ENCODE measurements at regions not wholly inside any gene's neighbourhood (a gene's known extent, or its start where the extent isn't known, plus 50 kb on each side); places are given as distances from the start of the nearest gene placed in this dataset.
"Not testable (repeated sequence)": the region's sequence is repeated elsewhere in the genome, so short reads cannot be mapped to it uniquely, and the experiment has no call there.

DNA sequence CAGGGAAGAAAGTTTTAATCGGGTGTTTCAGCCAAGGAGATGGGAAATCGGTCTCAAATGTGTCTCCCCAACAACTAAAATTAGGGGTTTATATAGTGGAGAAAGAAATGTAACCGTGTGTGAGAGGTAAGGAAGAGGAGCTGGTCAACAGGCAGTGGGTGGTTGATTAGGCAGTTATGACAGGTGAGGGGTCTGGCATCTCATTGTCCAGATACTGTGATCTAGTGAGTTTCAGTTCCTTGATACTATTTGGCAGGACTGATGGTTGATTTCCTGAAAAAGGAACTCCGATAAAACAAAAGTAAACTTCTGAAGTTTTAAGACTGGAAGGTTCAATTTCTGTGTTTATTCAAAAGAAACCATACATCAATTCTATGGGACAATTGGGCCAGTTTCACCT is 197.9 kb downstream of the LPIN1 start:
- H3K9me3 Mint-ChIP-seq (ENCODE audit: low read depth): no peaks in the 10 kb centered on the region

GRCh38 chr2:11945139-11946126 is 199.0 kb downstream of the LPIN1 start:
- H3K36me3 Mint-ChIP-seq (ENCODE audit: insufficient read depth): no peaks in the 10 kb centered on the region
- no peaks in the 10 kb centered on the region for H3K27me3 Mint-ChIP-seq
- H3K4me1 Mint-ChIP-seq (ENCODE audit: low read depth): no peaks in the 10 kb centered on the region
- H3K27ac Mint-ChIP-seq: no peak overlapping the region
- H3K4me3 Mint-ChIP-seq (ENCODE audit: low read depth): no peak overlapping the region
- no peaks in the 10 kb centered on the region for H3K9me3 Mint-ChIP-seq (ENCODE audit: low read depth)
- no peak for TF ChIP-seq CTCF (IDR thresholded peaks at IDR 0.05; ENCODE audit: unreplicated experiment)
- DNase-seq (ENCODE audit: low spot score, unreplicated experiment): no peak

More for the DNA sequence above, 197.9 kb downstream of the LPIN1 start:
- DNase-seq (ENCODE audit: low spot score, unreplicated experiment): no peak
- Mint-ChIP-seq H3K4me1 (ENCODE audit: low read depth) (no peaks in the 10 kb centered on the region), H3K36me3 (ENCODE audit: insufficient read depth) (no peaks in the 10 kb centered on the region), H3K4me3 (ENCODE audit: low read depth) (no peak overlapping the region), H3K27me3 (no peaks in the 10 kb centered on the region), H3K27ac (no peak overlapping the region)
- no peak for TF ChIP-seq CTCF (IDR thresholded peaks at IDR 0.05; ENCODE audit: unreplicated experiment)

DNA sequence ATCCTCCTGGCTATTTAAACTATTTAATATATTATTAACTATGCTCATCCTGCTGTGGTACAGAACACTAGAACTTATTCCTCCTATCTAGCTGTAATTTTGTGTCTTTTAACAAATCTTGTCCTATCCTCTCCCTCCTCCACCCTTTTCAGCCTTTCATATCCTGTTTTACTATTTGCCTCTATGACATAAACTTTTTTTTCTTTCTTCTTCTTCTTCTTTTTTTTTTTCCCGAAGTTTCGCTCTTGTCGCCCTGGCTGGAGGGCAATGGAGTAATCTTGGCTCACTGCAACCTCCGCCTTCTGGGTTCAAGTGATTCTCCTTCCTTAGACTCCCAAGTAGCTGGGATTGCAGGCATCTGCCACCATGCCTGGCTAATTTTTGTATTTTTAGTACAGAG is 201.5 kb downstream of the LPIN1 start:
- no peaks in the 10 kb centered on the region for H3K4me1 Mint-ChIP-seq (ENCODE audit: low read depth)
- H3K4me3 Mint-ChIP-seq (ENCODE audit: low read depth): no peak overlapping the region
- TF ChIP-seq CTCF (IDR thresholded peaks at IDR 0.05; ENCODE audit: unreplicated experiment): no peak
- H3K27me3 Mint-ChIP-seq: no peaks in the 10 kb centered on the region
- no peaks in the 10 kb centered on the region for H3K9me3 Mint-ChIP-seq (ENCODE audit: low read depth)
- DNase-seq (ENCODE audit: low spot score, unreplicated experiment): no peak
- no peak overlapping the region for H3K27ac Mint-ChIP-seq
- no peaks in the 10 kb centered on the region for H3K36me3 Mint-ChIP-seq (ENCODE audit: insufficient read depth)

- no peak for DNase-seq (ENCODE audit: low spot score, unreplicated experiment)
- no peak overlapping the region for H3K4me3 Mint-ChIP-seq (ENCODE audit: low read depth)
- no peaks in the 10 kb centered on the region for H3K36me3 Mint-ChIP-seq (ENCODE audit: insufficient read depth)
- peaks cover 6% of the 10 kb centered on the region for H3K27me3 Mint-ChIP-seq
- no peak overlapping the region for H3K27ac Mint-ChIP-seq
- no peak for TF ChIP-seq CTCF (IDR thresholded peaks at IDR 0.05; ENCODE audit: unreplicated experiment)
- H3K4me1 Mint-ChIP-seq (ENCODE audit: low read depth): no peaks in the 10 kb centered on the region
- H3K9me3 Mint-ChIP-seq (ENCODE audit: low read depth): no peaks in the 10 kb centered on the region
Measured at GRCh38 chr2:11949732-11950523, 203.5 kb downstream of the LPIN1 start.

- no peak for TF ChIP-seq CTCF (IDR thresholded peaks at IDR 0.05; ENCODE audit: unreplicated experiment)
- no peaks in the 10 kb centered on the region for H3K36me3 Mint-ChIP-seq (ENCODE audit: insufficient read depth)
- DNase-seq (ENCODE audit: low spot score, unreplicated experiment): no peak
- H3K4me3 Mint-ChIP-seq (ENCODE audit: low read depth): no peak overlapping the region
- no peaks in the 10 kb centered on the region for H3K9me3 Mint-ChIP-seq (ENCODE audit: low read depth)
- peaks cover 13% of the 10 kb centered on the region for H3K27me3 Mint-ChIP-seq
- no peaks in the 10 kb centered on the region for H3K4me1 Mint-ChIP-seq (ENCODE audit: low read depth)
- H3K27ac Mint-ChIP-seq: no peak overlapping the region
Measured at GRCh38 chr2:11950896-11951295, 204.5 kb downstream of the LPIN1 start.

GRCh38 chr2:11951492-11951891 is 205.1 kb downstream of the LPIN1 start:
- not testable (repeated sequence) for H3K36me3 Mint-ChIP-seq (ENCODE audit: insufficient read depth); H3K27ac Mint-ChIP-seq; H3K4me3 Mint-ChIP-seq (ENCODE audit: low read depth); H3K9me3 Mint-ChIP-seq (ENCODE audit: low read depth); DNase-seq (ENCODE audit: low spot score, unreplicated experiment); H3K4me1 Mint-ChIP-seq (ENCODE audit: low read depth)
- H3K27me3 Mint-ChIP-seq: peaks cover 13% of the 10 kb centered on the region

Measured in progenitor cell of endocrine pancreas (in vitro differentiated cells).